Ascending aorta (tissue), 2 donors: ENCODE measurements at regions not wholly inside any gene's neighbourhood (a gene's known extent, or its start where the extent isn't known, plus 50 kb on each side); places are given as distances from the start of the nearest gene placed in this dataset.

Experiments used
- DNase-seq, 2 donors: peaks; one replicate each; pipeline ENCODE4 v3.0.0-alpha.2; 2019; ENCODE audit warnings: low spot score in 2 of 2
- H3K27ac ChIP-seq, 2 donors: fragments of 200-600 bp; sonication (generic); one replicate each; pipeline ENCODE4 v1.5.1; 2016 to 2017; ENCODE audit warnings: mild to moderate bottlenecking in 1 of 2
- H3K27me3 ChIP-seq: fragments of 200-600 bp; sonication (generic); one replicate; pipeline ENCODE4 v1.5.1; 2017
- H3K36me3 ChIP-seq, 2 donors: fragments of 200-600 bp; sonication (generic); one replicate each; pipeline ENCODE4 v1.5.1; 2016
- H3K4me1 ChIP-seq, 2 donors: fragments of 200-600 bp; sonication (generic); one replicate each; pipeline ENCODE4 v1.5.1; 2016 to 2017; ENCODE audit warnings: mild to moderate bottlenecking in 1 of 2
- H3K4me3 ChIP-seq, 2 donors: fragments of 200-600 bp; sonication (generic); one replicate each; pipeline ENCODE4 v1.5.1; 2016 to 2017; ENCODE audit warnings: mild to moderate bottlenecking in 1 of 2
- H3K9me3 ChIP-seq, 2 donors: fragments of 200-600 bp; sonication (generic); one replicate each; pipeline ENCODE4 v1.5.1; 2016
- CTCF ChIP-seq, 3 experiments: fragments of 200-600 bp in 2 of 3; fragments of 450-650 bp in 1 of 3; sonication (generic) in 2 of 3; IDR thresholded peaks; one replicate each; pipeline ENCODE4 v1.5.1; 2016 to 2019; ENCODE audit warnings: antibody characterized with exemption in 3 of 3, mild to moderate bottlenecking in 1 of 3, moderate library complexity in 1 of 3
- intact Hi-C: fragments of 100-400 bp; cut with DNase I; formaldehyde crosslinking; loops from one replicate; pipeline ENCODE4 v1.15.1; 2023

- H3K27ac ChIP-seq, result no peak overlapping the region
- H3K9me3 ChIP-seq, result no peaks in the 10 kb centered on the region
- H3K27me3 ChIP-seq, result no peaks in the 10 kb centered on the region
- intact Hi-C loops, result no loop called here
- H3K4me1 ChIP-seq, result no peaks in the 10 kb centered on the region
- H3K36me3 ChIP-seq, result no peaks in the 10 kb centered on the region
- TF ChIP-seq CTCF (IDR thresholded peaks at IDR 0.05), result no peak
- DNase-seq, result no peak
- H3K4me3 ChIP-seq, result no peak overlapping the region
Measured at GRCh38 chr5:61948151-61948550, 357.9 kb upstream of the KIF2A start.

- intact Hi-C loops, result no loop called here
- no peak overlapping the region for H3K27ac ChIP-seq
- TF ChIP-seq CTCF (IDR thresholded peaks at IDR 0.05), result no peak
- H3K4me3 ChIP-seq, result no peak overlapping the region
- H3K27me3 ChIP-seq, result no peaks in the 10 kb centered on the region
- no peaks in the 10 kb centered on the region for H3K4me1 ChIP-seq
- H3K9me3 ChIP-seq, result no peaks in the 10 kb centered on the region
- DNase-seq, result no peak
- H3K36me3 ChIP-seq, result no peaks in the 10 kb centered on the region
Measured at GRCh38 chr5:61949054-61949678, 356.8 kb upstream of the KIF2A start.

GRCh38 chr5:61949679-61950435 lies 356.1 kb upstream of the KIF2A start:
- Histone ChIP-seq H3K4me1 (no peaks in the 10 kb centered on the region), H3K4me3 (no peak overlapping the region), H3K36me3 (no peaks in the 10 kb centered on the region), H3K9me3 (no peaks in the 10 kb centered on the region), H3K27me3 (no peaks in the 10 kb centered on the region), H3K27ac (no peak overlapping the region)
- no peak for DNase-seq
- TF ChIP-seq CTCF (IDR thresholded peaks at IDR 0.05), result no peak
- intact Hi-C loops, result no loop called here

GRCh38 chr5:61951295-61951694 lies 354.7 kb upstream of the KIF2A start:
- Histone ChIP-seq H3K4me3 (no peak overlapping the region), H3K27ac (no peak overlapping the region), H3K9me3 (no peaks in the 10 kb centered on the region), H3K27me3 (no peaks in the 10 kb centered on the region), H3K36me3 (no peaks in the 10 kb centered on the region), H3K4me1 (no peaks in the 10 kb centered on the region)
- DNase-seq, result no peak
- no peak for TF ChIP-seq CTCF (IDR thresholded peaks at IDR 0.05)
- intact Hi-C loops, result no loop called here

GRCh38 chr5:61953913-61954312 lies 352.1 kb upstream of the KIF2A start:
- H3K4me1 ChIP-seq, result no peaks in the 10 kb centered on the region
- no peaks in the 10 kb centered on the region for H3K27me3 ChIP-seq
- H3K36me3 ChIP-seq, result no peaks in the 10 kb centered on the region
- no peak overlapping the region for H3K27ac ChIP-seq
- H3K9me3 ChIP-seq, result no peaks in the 10 kb centered on the region
- H3K4me3 ChIP-seq, result no peak overlapping the region
- intact Hi-C loops, result no loop called here
- DNase-seq, result no peak
- no peak for TF ChIP-seq CTCF (IDR thresholded peaks at IDR 0.05)
